AG04450 (cell line): ENCODE measurements at regions not wholly inside any gene's neighbourhood (a gene's known extent, or its start where the extent isn't known, plus 50 kb on each side); places are given as distances from the start of the nearest gene placed in this dataset.

ENCODE experiments used
- CTCF ChIA-PET: fragments of 300-600, 350-600 bp; formaldehyde crosslinking; extraction: SDS; loops from one replicate; lab custom pipeline; 2022; ENCODE audit warnings: antibody characterized with exemption, inconsistent platforms; lab: Charles Lee
- POLR2A ChIA-PET: fragments of 350-600 bp; formaldehyde crosslinking; extraction: SDS; loops from one replicate; lab custom pipeline; 2021; ENCODE audit warnings: antibody characterized with exemption, inconsistent platforms; lab: Yijun Ruan, JAX
- DNase-seq: peaks from one replicate; pipeline ENCODE4 v3.0.0-alpha.2; 2011; ENCODE audit warnings: low read depth, low spot score
- H3K27ac ChIP-seq: one replicate; pipeline ENCODE4 v1.5.1; 2012; ENCODE audit warnings: low read depth, low read length, control low read depth
- H3K27me3 ChIP-seq: one replicate; pipeline ENCODE4 v1.6.0; 2012; ENCODE audit warnings: low read length; ENCODE audit not compliant: control insufficient read depth, insufficient read depth
- H3K4me3 ChIP-seq: 2 replicates; pipeline ENCODE4 v1.5.1; 2011; ENCODE audit warnings: mild to moderate bottlenecking, low read depth, low read length, control low read depth
- H3K9me3 ChIP-seq: 2 replicates; pipeline ENCODE4 v1.5.1; 2012; ENCODE audit warnings: low read length; ENCODE audit not compliant: control insufficient read depth, insufficient read depth
- CTCF ChIP-seq: IDR thresholded peaks from 2 replicates; pipeline ENCODE4 v1.5.1; 2011; ENCODE audit warnings: low read depth, low read length, control low read depth, inconsistent platforms

GRCh38 chr1:87872189-87872588, 543.5 kb downstream of the LMO4 start:
- Histone ChIP-seq H3K27me3 (no peaks in the 10 kb centered on the region), H3K4me3 (no peak overlapping the region), H3K9me3 (no peaks in the 10 kb centered on the region), H3K27ac (no peak overlapping the region)
- TF ChIP-seq CTCF, result no peak
- DNase-seq, result no peak
- CTCF ChIA-PET, result no interaction called here
- POLR2A ChIA-PET, result no interaction called here

- no peak for DNase-seq
- Histone ChIP-seq H3K9me3 (no peaks in the 10 kb centered on the region), H3K27me3 (no peaks in the 10 kb centered on the region), H3K4me3 (no peak overlapping the region), H3K27ac (no peak overlapping the region)
- POLR2A ChIA-PET, result no interaction called here
- no peak for TF ChIP-seq CTCF
- CTCF ChIA-PET, result no interaction called here
These were observed 544.0 kb downstream of the LMO4 start for GRCh38 chr1:87872692-87873091.

- DNase-seq, result no peak
- ChIA-PET CTCF (no interaction called here), POLR2A (no interaction called here)
- no peaks in the 10 kb centered on the region for H3K9me3 ChIP-seq
- no peak overlapping the region for H3K4me3 ChIP-seq
- no peak overlapping the region for H3K27ac ChIP-seq
- no peaks in the 10 kb centered on the region for H3K27me3 ChIP-seq
- no peak for TF ChIP-seq CTCF
These were observed 550.2 kb downstream of the LMO4 start for GRCh38 chr1:87878873-87879272.

DNA sequence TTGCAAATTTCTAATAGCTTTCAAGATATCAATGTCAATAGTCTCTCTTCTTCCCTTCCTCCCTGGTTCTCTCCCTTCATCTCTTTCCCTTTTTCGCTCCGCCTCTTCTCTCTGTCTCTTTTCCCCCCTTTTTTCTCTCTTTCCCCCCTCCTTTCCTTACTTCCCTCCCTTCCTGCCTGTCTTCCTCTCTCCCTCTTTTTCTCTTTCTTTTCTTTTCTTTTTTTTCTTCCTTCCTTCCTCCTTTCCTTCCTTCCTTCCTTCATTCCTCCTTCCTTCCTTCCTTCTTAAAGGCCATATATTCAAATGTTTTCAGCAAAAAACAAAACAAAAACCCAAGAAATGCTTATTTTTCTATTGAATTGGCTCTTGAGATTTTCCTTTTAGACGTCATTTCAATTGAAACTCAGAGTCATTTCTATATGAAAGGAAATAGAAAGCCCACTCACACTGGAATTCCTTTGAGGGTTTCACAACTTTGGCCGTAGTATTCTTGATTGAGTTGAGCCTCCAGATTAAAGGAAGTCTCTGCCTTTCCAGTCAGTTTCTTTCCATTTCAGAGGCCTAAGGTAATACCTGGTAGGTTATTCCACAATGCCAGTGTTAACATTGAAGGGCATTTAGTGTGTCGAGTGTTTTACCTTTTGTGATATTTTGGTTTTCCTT, 551.5 kb downstream of the LMO4 start:
- no peak for DNase-seq
- H3K27ac ChIP-seq, result no peak overlapping the region
- CTCF ChIA-PET, result interaction anchor here (0.6 kb wide), 2 partner anchors 35 to 65 kb away, joined by 3 to 5 read pairs; no protein-coding TSS in a partner anchor
- TF ChIP-seq CTCF, result no peak
- POLR2A ChIA-PET, result no interaction called here
- H3K4me3 ChIP-seq, result no peak overlapping the region
- H3K27me3 ChIP-seq, result no peaks in the 10 kb centered on the region
- no peaks in the 10 kb centered on the region for H3K9me3 ChIP-seq

- H3K4me3 ChIP-seq, result no peak overlapping the region
- no peak for TF ChIP-seq CTCF
- no peak for DNase-seq
- no peak overlapping the region for H3K27ac ChIP-seq
- H3K9me3 ChIP-seq, result no peaks in the 10 kb centered on the region
- ChIA-PET POLR2A (no interaction called here), CTCF (interaction anchor here (0.6 kb wide), 2 partner anchors 34 to 64 kb away, joined by 3 to 5 read pairs; no protein-coding TSS in a partner anchor)
- H3K27me3 ChIP-seq, result no peaks in the 10 kb centered on the region
These were observed 552.1 kb downstream of the LMO4 start for GRCh38 chr1:87880764-87881163.
